Fibroblast of lung (primary cell): ENCODE measurements at regions not wholly inside any gene's neighbourhood (a gene's known extent, or its start where the extent isn't known, plus 50 kb on each side); places are given as distances from the start of the nearest gene placed in this dataset.

Experiments used
- DNase-seq, 2 donors: peaks; one replicate each; pipeline versions ENCODE4 v3.0.0 to v3.0.0-alpha.2; 2010; ENCODE audit warnings: low read depth in 2 of 2
- H2AFZ ChIP-seq: 2 replicates; pipeline ENCODE4 v1.5.1; 2012; ENCODE audit warnings: low read length, control low read depth, inconsistent platforms
- H3K27ac ChIP-seq: 2 replicates; pipeline ENCODE4 v1.5.1; 2011; ENCODE audit warnings: low read length, control low read depth; ENCODE audit not compliant: insufficient read depth
- H3K27me3 ChIP-seq: 2 replicates; pipeline ENCODE4 v1.5.1; 2011; ENCODE audit warnings: mild to moderate bottlenecking, low read length; ENCODE audit not compliant: control insufficient read depth, insufficient read depth
- H3K36me3 ChIP-seq: 2 replicates; pipeline ENCODE4 v1.5.1; 2011; ENCODE audit warnings: low read length; ENCODE audit not compliant: control insufficient read depth, insufficient read depth
- H3K4me1 ChIP-seq: 2 replicates; pipeline ENCODE4 v1.5.1; 2011; ENCODE audit warnings: low read length; ENCODE audit not compliant: control insufficient read depth, insufficient read depth; ENCODE audit errors: extremely low read depth
- H3K4me2 ChIP-seq: 2 replicates; pipeline ENCODE4 v1.5.1; 2011; ENCODE audit warnings: low read length, control low read depth; ENCODE audit not compliant: insufficient read depth; ENCODE audit errors: extremely low read depth
- H3K4me3 ChIP-seq, 4 experiments: fragments of 200-600 bp in 1 of 4; sonication (generic) in 1 of 4; replicated peaks in 1 of 4; 2 replicates each; pipeline ENCODE4 v1.5.1; 2011 to 2016; ENCODE audit warnings: low read length in 4 of 4, low read depth in 3 of 4, mild to moderate bottlenecking in 3 of 4, control low read depth in 2 of 4, inconsistent platforms in 1 of 4, mixed read lengths in 1 of 4; ENCODE audit not compliant: insufficient read depth in 1 of 4; ENCODE audit errors: control extremely low read depth in 1 of 4
- H3K79me2 ChIP-seq: 2 replicates; pipeline ENCODE4 v1.5.1; 2012; ENCODE audit warnings: mild to moderate bottlenecking, low read length, inconsistent platforms; ENCODE audit not compliant: control insufficient read depth, insufficient read depth
- H3K9ac ChIP-seq: 2 replicates; pipeline ENCODE4 v1.5.1; 2011; ENCODE audit warnings: mild to moderate bottlenecking, low read length, control low read depth; ENCODE audit not compliant: insufficient read depth
- H3K9me3 ChIP-seq: 2 replicates; pipeline ENCODE4 v1.5.1; 2012; ENCODE audit warnings: low read depth, low read length; ENCODE audit not compliant: control insufficient read depth, insufficient read depth
- H4K20me1 ChIP-seq: 2 replicates; pipeline ENCODE4 v1.5.1; 2011; ENCODE audit warnings: low read length; ENCODE audit not compliant: control insufficient read depth, insufficient read depth; ENCODE audit errors: extremely low read depth
- EZH2 ChIP-seq: IDR thresholded peaks from 2 replicates; pipeline ENCODE4 v1.5.1; 2012; ENCODE audit warnings: low read length, control low read depth, mild to moderate bottlenecking; ENCODE audit errors: missing control alignments
- TF ChIP-seq, protein P1 (sequence below), 2 donors: IDR thresholded peaks in 1 of 2; conservative IDR thresholded peaks in 1 of 2; 1 replicate in 1 of 2; 2 replicates in 1 of 2; pipeline ENCODE4 v1.5.1; 2011 to 2012; ENCODE audit warnings: low read length in 2 of 2, control low read depth in 1 of 2, inconsistent platforms in 1 of 2, low read depth in 1 of 2, mild to moderate bottlenecking in 1 of 2

DNA sequence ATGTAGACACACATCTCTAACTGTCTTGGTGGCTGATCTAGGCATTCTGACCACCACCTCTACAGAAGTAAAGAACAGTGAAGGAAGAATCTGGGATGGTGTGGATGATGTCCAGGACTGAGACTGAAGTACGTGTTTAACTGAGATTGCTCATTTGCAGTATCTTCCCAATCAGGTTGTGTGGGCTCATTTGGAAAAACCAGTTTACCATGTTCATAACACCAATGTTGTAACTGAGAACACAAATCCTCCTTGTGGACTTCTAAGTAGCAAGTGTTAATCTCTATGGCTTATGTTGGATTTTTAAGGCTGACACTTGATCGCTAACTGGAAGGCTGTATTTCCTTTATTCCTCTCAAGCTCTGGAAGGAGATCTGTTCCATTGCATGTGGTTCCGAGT lies 144.7 kb downstream of the ZNF518B start:
- no peak for DNase-seq
- H3K4me2 ChIP-seq = no peak overlapping the region
- H3K79me2 ChIP-seq = no peaks in the 10 kb centered on the region
- no peaks in the 10 kb centered on the region for H3K27me3 ChIP-seq
- H3K36me3 ChIP-seq = no peaks in the 10 kb centered on the region
- no peaks in the 10 kb centered on the region for H4K20me1 ChIP-seq
- no peak overlapping the region for H3K27ac ChIP-seq
- H2AFZ ChIP-seq = no peak overlapping the region
- no peak for TF ChIP-seq EZH2
- TF ChIP-seq, protein P1, sequence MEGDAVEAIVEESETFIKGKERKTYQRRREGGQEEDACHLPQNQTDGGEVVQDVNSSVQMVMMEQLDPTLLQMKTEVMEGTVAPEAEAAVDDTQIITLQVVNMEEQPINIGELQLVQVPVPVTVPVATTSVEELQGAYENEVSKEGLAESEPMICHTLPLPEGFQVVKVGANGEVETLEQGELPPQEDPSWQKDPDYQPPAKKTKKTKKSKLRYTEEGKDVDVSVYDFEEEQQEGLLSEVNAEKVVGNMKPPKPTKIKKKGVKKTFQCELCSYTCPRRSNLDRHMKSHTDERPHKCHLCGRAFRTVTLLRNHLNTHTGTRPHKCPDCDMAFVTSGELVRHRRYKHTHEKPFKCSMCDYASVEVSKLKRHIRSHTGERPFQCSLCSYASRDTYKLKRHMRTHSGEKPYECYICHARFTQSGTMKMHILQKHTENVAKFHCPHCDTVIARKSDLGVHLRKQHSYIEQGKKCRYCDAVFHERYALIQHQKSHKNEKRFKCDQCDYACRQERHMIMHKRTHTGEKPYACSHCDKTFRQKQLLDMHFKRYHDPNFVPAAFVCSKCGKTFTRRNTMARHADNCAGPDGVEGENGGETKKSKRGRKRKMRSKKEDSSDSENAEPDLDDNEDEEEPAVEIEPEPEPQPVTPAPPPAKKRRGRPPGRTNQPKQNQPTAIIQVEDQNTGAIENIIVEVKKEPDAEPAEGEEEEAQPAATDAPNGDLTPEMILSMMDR (conservative IDR thresholded peaks at IDR 0.05 in 1 of 2, IDR thresholded peaks at IDR 0.05 in 1 of 2; ENCODE audit: low read depth in 1 of 2, low read length in 2 of 2) = no peak
- H3K9me3 ChIP-seq = no peaks in the 10 kb centered on the region
- H3K9ac ChIP-seq = no peak overlapping the region
- no peak overlapping the region for H3K4me3 ChIP-seq
- no peaks in the 10 kb centered on the region for H3K4me1 ChIP-seq

DNA sequence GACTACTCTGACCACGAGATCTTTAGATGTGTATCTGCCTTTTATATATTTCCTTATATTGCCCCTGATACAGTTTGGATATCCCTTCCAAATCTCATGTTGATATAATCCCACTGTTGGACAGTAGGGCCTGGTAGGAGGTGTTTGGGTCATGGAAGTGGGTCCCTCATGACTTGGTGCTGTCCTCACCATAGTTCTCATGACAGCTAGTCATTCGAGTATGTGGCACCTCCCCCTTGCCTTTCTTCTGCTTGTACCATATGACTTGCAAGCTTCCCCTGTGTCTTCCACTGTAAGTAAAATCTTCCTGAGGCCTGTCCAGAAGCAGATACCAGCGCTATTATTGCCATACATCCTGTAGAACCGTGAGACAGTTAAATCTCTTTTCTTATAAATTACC lies 145.3 kb downstream of the ZNF518B start:
- peaks cover 2% of the 10 kb centered on the region for H3K27me3 ChIP-seq
- H3K36me3 ChIP-seq = no peaks in the 10 kb centered on the region
- H3K27ac ChIP-seq = no peak overlapping the region
- no peak overlapping the region for H2AFZ ChIP-seq
- no peak overlapping the region for H3K4me3 ChIP-seq
- no peak for TF ChIP-seq EZH2
- TF ChIP-seq, protein P1 (conservative IDR thresholded peaks at IDR 0.05 in 1 of 2, IDR thresholded peaks at IDR 0.05 in 1 of 2; ENCODE audit: low read depth in 1 of 2, low read length in 2 of 2) = no peak
- DNase-seq = no peak
- no peak overlapping the region for H3K4me2 ChIP-seq
- no peak overlapping the region for H3K9ac ChIP-seq
- no peaks in the 10 kb centered on the region for H3K9me3 ChIP-seq
- no peaks in the 10 kb centered on the region for H4K20me1 ChIP-seq
- H3K4me1 ChIP-seq = no peaks in the 10 kb centered on the region
- H3K79me2 ChIP-seq = no peaks in the 10 kb centered on the region

DNA sequence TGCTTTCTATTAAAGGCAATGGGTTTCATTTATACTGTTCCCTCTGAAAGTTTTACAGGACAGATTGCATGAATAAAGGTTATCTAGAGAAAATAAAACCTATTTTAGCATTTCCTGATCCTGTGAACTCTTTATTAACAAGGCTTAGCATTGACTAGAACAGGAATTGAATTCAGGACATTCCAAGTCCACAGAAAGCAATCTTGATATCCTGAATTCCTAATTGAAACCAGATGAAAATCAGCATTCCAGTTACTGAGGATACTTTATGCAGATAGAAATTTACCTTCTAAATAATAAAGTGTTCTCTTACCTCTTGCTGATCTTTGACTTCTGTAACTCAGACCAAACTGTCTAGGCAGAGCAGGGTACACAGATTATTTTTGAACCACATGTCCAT lies 151.4 kb downstream of the ZNF518B start:
- H3K4me1 ChIP-seq = no peaks in the 10 kb centered on the region
- no peak overlapping the region for H3K4me3 ChIP-seq
- peaks cover 2% of the 10 kb centered on the region for H3K27me3 ChIP-seq
- no peaks in the 10 kb centered on the region for H3K79me2 ChIP-seq
- no peak overlapping the region for H3K27ac ChIP-seq
- no peak overlapping the region for H3K4me2 ChIP-seq
- TF ChIP-seq EZH2 = no peak
- TF ChIP-seq, protein P1 (conservative IDR thresholded peaks at IDR 0.05 in 1 of 2, IDR thresholded peaks at IDR 0.05 in 1 of 2; ENCODE audit: low read depth in 1 of 2, low read length in 2 of 2) = no peak
- no peaks in the 10 kb centered on the region for H3K36me3 ChIP-seq
- H4K20me1 ChIP-seq = no peaks in the 10 kb centered on the region
- DNase-seq = no peak
- no peak overlapping the region for H3K9ac ChIP-seq
- H2AFZ ChIP-seq = no peak overlapping the region
- H3K9me3 ChIP-seq = no peaks in the 10 kb centered on the region
